ENCODE measurements at regions not wholly inside any gene's neighbourhood (a gene's known extent, or its start where the extent isn't known, plus 50 kb on each side); places are given as distances from the start of the nearest gene placed in this dataset.

GRCh38 chr16:6020162-6020985 is 922.8 kb upstream of the EEF2KMT start:
- FAIRE-seq (no peak), DNase-seq (ENCODE audit: insufficient read length) (no peak)
- no peak for TF ChIP-seq TAF1 (IDR thresholded peaks at IDR 0.05; ENCODE audit: borderline replicate concordance, low read depth, low read length)
- TF ChIP-seq POLR2AphosphoS5 (IDR thresholded peaks at IDR 0.05; ENCODE audit: low read depth, low read length) = no peak
- TF ChIP-seq POLR2A (IDR thresholded peaks at IDR 0.05; ENCODE audit: low read depth, low read length) = no peak

- FAIRE-seq = no peak
- DNase-seq (ENCODE audit: insufficient read length) = no peak
- TF ChIP-seq POLR2AphosphoS5 (IDR thresholded peaks at IDR 0.05; ENCODE audit: low read depth, low read length) = no peak
- TF ChIP-seq TAF1 (IDR thresholded peaks at IDR 0.05; ENCODE audit: borderline replicate concordance, low read depth, low read length) = no peak
- no peak for TF ChIP-seq POLR2A (IDR thresholded peaks at IDR 0.05; ENCODE audit: low read depth, low read length)
Measured at GRCh38 chr16:6019490-6019991, 921.9 kb upstream of the EEF2KMT start.

GRCh38 chr16:6018848-6019489 is 921.4 kb upstream of the EEF2KMT start:
- FAIRE-seq (no peak), DNase-seq (ENCODE audit: insufficient read length) (no peak)
- no peak for TF ChIP-seq POLR2AphosphoS5 (IDR thresholded peaks at IDR 0.05; ENCODE audit: low read depth, low read length)
- no peak for TF ChIP-seq POLR2A (IDR thresholded peaks at IDR 0.05; ENCODE audit: low read depth, low read length)
- no peak for TF ChIP-seq TAF1 (IDR thresholded peaks at IDR 0.05; ENCODE audit: borderline replicate concordance, low read depth, low read length)

GRCh38 chr16:6016530-6017184 is 919.1 kb upstream of the EEF2KMT start:
- no peak for TF ChIP-seq TAF1 (IDR thresholded peaks at IDR 0.05; ENCODE audit: borderline replicate concordance, low read depth, low read length)
- no peak for TF ChIP-seq POLR2AphosphoS5 (IDR thresholded peaks at IDR 0.05; ENCODE audit: low read depth, low read length)
- TF ChIP-seq POLR2A (IDR thresholded peaks at IDR 0.05; ENCODE audit: low read depth, low read length) = no peak
- FAIRE-seq (no peak), DNase-seq (ENCODE audit: insufficient read length) (no peak)

- DNase-seq (ENCODE audit: insufficient read length) (no peak), FAIRE-seq (no peak)
- TF ChIP-seq POLR2AphosphoS5 (IDR thresholded peaks at IDR 0.05; ENCODE audit: low read depth, low read length) (no peak), POLR2A (IDR thresholded peaks at IDR 0.05; ENCODE audit: low read depth, low read length) (no peak), TAF1 (IDR thresholded peaks at IDR 0.05; ENCODE audit: borderline replicate concordance, low read depth, low read length) (no peak)
Measured at GRCh38 chr16:6012716-6013115, 915.1 kb upstream of the EEF2KMT start.

- FAIRE-seq = no peak
- no peak for DNase-seq (ENCODE audit: insufficient read length)
- TF ChIP-seq POLR2A (IDR thresholded peaks at IDR 0.05; ENCODE audit: low read depth, low read length) = no peak
- no peak for TF ChIP-seq POLR2AphosphoS5 (IDR thresholded peaks at IDR 0.05; ENCODE audit: low read depth, low read length)
- TF ChIP-seq TAF1 (IDR thresholded peaks at IDR 0.05; ENCODE audit: borderline replicate concordance, low read depth, low read length) = no peak
Measured at GRCh38 chr16:6009151-6009550, 911.6 kb upstream of the EEF2KMT start.

- no peak for DNase-seq (ENCODE audit: insufficient read length)
- no peak for FAIRE-seq
- TF ChIP-seq POLR2AphosphoS5 (IDR thresholded peaks at IDR 0.05; ENCODE audit: low read depth, low read length) (no peak), POLR2A (IDR thresholded peaks at IDR 0.05; ENCODE audit: low read depth, low read length) (no peak), TAF1 (IDR thresholded peaks at IDR 0.05; ENCODE audit: borderline replicate concordance, low read depth, low read length) (no peak)
Measured at GRCh38 chr16:6008670-6009069, 911.1 kb upstream of the EEF2KMT start.

GRCh38 chr16:5993356-5993755 is 895.8 kb upstream of the EEF2KMT start:
- no peak for DNase-seq (ENCODE audit: insufficient read length)
- no peak for FAIRE-seq
- no peak for TF ChIP-seq POLR2A (IDR thresholded peaks at IDR 0.05; ENCODE audit: low read depth, low read length)
- TF ChIP-seq POLR2AphosphoS5 (IDR thresholded peaks at IDR 0.05; ENCODE audit: low read depth, low read length) = no peak
- no peak for TF ChIP-seq TAF1 (IDR thresholded peaks at IDR 0.05; ENCODE audit: borderline replicate concordance, low read depth, low read length)

- DNase-seq (ENCODE audit: insufficient read length) = no peak
- TF ChIP-seq POLR2AphosphoS5 (IDR thresholded peaks at IDR 0.05; ENCODE audit: low read depth, low read length) (no peak), POLR2A (IDR thresholded peaks at IDR 0.05; ENCODE audit: low read depth, low read length) (no peak), TAF1 (IDR thresholded peaks at IDR 0.05; ENCODE audit: borderline replicate concordance, low read depth, low read length) (no peak)
- no peak for FAIRE-seq
Measured at GRCh38 chr16:5982979-5983378, 885.4 kb upstream of the EEF2KMT start.

GRCh38 chr16:5979905-5980550 is 882.4 kb upstream of the EEF2KMT start:
- DNase-seq (ENCODE audit: insufficient read length) (no peak), FAIRE-seq (no peak)

GRCh38 chr16:5977329-5977728 is 879.7 kb upstream of the EEF2KMT start:
- no peak for FAIRE-seq
- DNase-seq (ENCODE audit: insufficient read length) = no peak
- TF ChIP-seq TAF1 (IDR thresholded peaks at IDR 0.05; ENCODE audit: borderline replicate concordance, low read depth, low read length) (no peak), POLR2AphosphoS5 (IDR thresholded peaks at IDR 0.05; ENCODE audit: low read depth, low read length) (no peak), POLR2A (IDR thresholded peaks at IDR 0.05; ENCODE audit: low read depth, low read length) (no peak)

More at GRCh38 chr16:5979905-5980550, 882.4 kb upstream of the EEF2KMT start:
- TF ChIP-seq POLR2AphosphoS5 (IDR thresholded peaks at IDR 0.05; ENCODE audit: low read depth, low read length) (no peak), POLR2A (IDR thresholded peaks at IDR 0.05; ENCODE audit: low read depth, low read length) (no peak), TAF1 (IDR thresholded peaks at IDR 0.05; ENCODE audit: borderline replicate concordance, low read depth, low read length) (no peak)

All from GM12892 (cell line).